Stimulated activated CD4-positive, alpha-beta T cell treated with anti-CD3 and anti-CD28 coated beads, Interleukin-4, amount 100 ng/mL, for 1 hour (primary cell): ENCODE measurements at regions not wholly inside any gene's neighbourhood (a gene's known extent, or its start where the extent isn't known, plus 50 kb on each side); places are given as distances from the start of the nearest gene placed in this dataset.
"Not testable (repeated sequence)": the region's sequence is repeated elsewhere in the genome, so short reads cannot be mapped to it uniquely, and the experiment has no call there.

Experiments used
- DNase-seq: peaks from one replicate; pipeline ENCODE4 v3.0.0-alpha.2; 2020

GRCh38 chr1:58836408-58836807 is 52.6 kb upstream of the JUN start:
- no peak for DNase-seq

- DNase-seq, result no peak
Observed at GRCh38 chr1:58837886-58838285, 54.0 kb upstream of the JUN start.

GRCh38 chr1:58839147-58839795 is 55.4 kb upstream of the JUN start:
- no peak for DNase-seq

- DNase-seq, result no peak
Observed at GRCh38 chr1:58839846-58840835, 56.3 kb upstream of the JUN start.

GRCh38 chr1:58841455-58841854 is 57.6 kb upstream of the JUN start:
- no peak for DNase-seq

GRCh38 chr1:58842941-58843340 is 59.1 kb upstream of the JUN start:
- no peak for DNase-seq

- no peak for DNase-seq
Observed at GRCh38 chr1:58844176-58844575, 60.3 kb upstream of the JUN start.

GRCh38 chr1:58845942-58846341 is 62.1 kb upstream of the JUN start:
- DNase-seq, result no peak

GRCh38 chr1:58848818-58849411 is 65.1 kb upstream of the JUN start:
- DNase-seq, result no peak

- no peak for DNase-seq
Observed at GRCh38 chr1:58849551-58849950, 65.7 kb upstream of the JUN start.

GRCh38 chr1:58850636-58851035 is 66.8 kb upstream of the JUN start:
- no peak for DNase-seq

GRCh38 chr1:58852731-58853485 is 69.1 kb upstream of the JUN start:
- no peak for DNase-seq

- DNase-seq, result no peak
Observed at GRCh38 chr1:58854576-58854975, 70.7 kb upstream of the JUN start.

- no peak for DNase-seq
Observed at GRCh38 chr1:58855274-58856165, 71.7 kb upstream of the JUN start.

- not testable (repeated sequence) for DNase-seq
Observed at GRCh38 chr1:58856281-58856680, 72.4 kb upstream of the JUN start.

- DNase-seq, result no peak
Observed at GRCh38 chr1:58857680-58858673, 74.1 kb upstream of the JUN start.

GRCh38 chr1:58859769-58860485 is 76.1 kb upstream of the JUN start:
- no peak for DNase-seq

- DNase-seq, result no peak
Observed at GRCh38 chr1:58861076-58861475, 77.2 kb upstream of the JUN start.

- DNase-seq, result no peak
Observed at GRCh38 chr1:58861506-58861905, 77.7 kb upstream of the JUN start.
